Neural cell (in vitro differentiated cells): ENCODE measurements at regions not wholly inside any gene's neighbourhood (a gene's known extent, or its start where the extent isn't known, plus 50 kb on each side); places are given as distances from the start of the nearest gene placed in this dataset.
A peak's percentile ranks its signal among the peaks of the same experiment; 100 is the strongest.

Source experiments
- H2AFZ ChIP-seq: fragments of 200-600, 300-800 bp; sonication (generic), shearing (Covaris generic); 2 replicates; pipeline ENCODE4 v1.6.0; 2014; ENCODE audit warnings: low read depth, mild to moderate bottlenecking, antibody characterized with exemption, low read length, moderate library complexity
- H3F3A ChIP-seq: fragments of 200-600 bp; shearing (Covaris generic); 2 replicates; pipeline ENCODE4 v1.6.1; 2016; ENCODE audit warnings: mild to moderate bottlenecking, moderate library complexity, mixed read lengths, antibody characterized with exemption, low read length; ENCODE audit not compliant: insufficient read depth, poor library complexity, severe bottlenecking
- H3K27ac ChIP-seq: fragments of 200-600, 300-800 bp; sonication (generic), shearing (Covaris generic); 2 replicates; pipeline ENCODE4 v1.5.1; 2014; ENCODE audit warnings: mild to moderate bottlenecking, low read length, moderate library complexity
- H3K27me3 ChIP-seq: fragments of 300-800, 200-600 bp; sonication (generic), shearing (Covaris generic); 2 replicates; pipeline ENCODE4 v1.6.0; 2014; ENCODE audit warnings: mild to moderate bottlenecking, low read depth, low read length, moderate library complexity; ENCODE audit not compliant: insufficient read depth
- H3K36me3 ChIP-seq: fragments of 300-800, 200-600 bp; sonication (generic), shearing (Covaris generic); 2 replicates; pipeline ENCODE4 v1.5.1; 2014; ENCODE audit warnings: mild to moderate bottlenecking, antibody characterized with exemption, low read length, moderate library complexity; ENCODE audit not compliant: insufficient read depth
- H3K4me2 ChIP-seq: fragments of 300-800, 200-600 bp; sonication (generic), shearing (Covaris generic); 2 replicates; pipeline ENCODE4 v1.6.0; 2014; ENCODE audit warnings: mild to moderate bottlenecking, low read length
- H3K4me3 ChIP-seq: fragments of 300-800, 200-600 bp; sonication (generic), shearing (Covaris generic); 2 replicates; pipeline ENCODE4 v1.5.1; 2014; ENCODE audit warnings: mild to moderate bottlenecking, low read length, moderate library complexity
- H3K79me2 ChIP-seq: fragments of 200-600 bp; shearing (Covaris generic); replicated peaks from 2 replicates; pipeline ENCODE4 v1.6.0; 2014; ENCODE audit warnings: mild to moderate bottlenecking, low read length, moderate library complexity; ENCODE audit not compliant: insufficient read depth
- H3K9ac ChIP-seq: fragments of 300-800, 200-600 bp; sonication (generic), shearing (Covaris generic); 2 replicates; pipeline ENCODE4 v1.6.1; 2016; ENCODE audit warnings: mild to moderate bottlenecking, low read length, mixed read lengths
- H3K9me2 ChIP-seq: fragments of 200-600 bp; shearing (Covaris generic); 2 replicates; pipeline ENCODE4 v1.6.1; 2016; ENCODE audit warnings: mild to moderate bottlenecking, low read length, mixed read lengths; ENCODE audit not compliant: insufficient read depth
- H3K9me3 ChIP-seq: fragments of 200-600, 300-800 bp; sonication (generic), shearing (Covaris generic); 2 replicates; pipeline ENCODE4 v1.6.1; 2016; ENCODE audit warnings: mild to moderate bottlenecking, mixed run types, low read length, moderate library complexity, mixed read lengths
- H4K20me1 ChIP-seq: fragments of 200-600 bp; shearing (Covaris generic); 2 replicates; pipeline ENCODE4 v1.6.1; 2016; ENCODE audit warnings: mild to moderate bottlenecking, mixed run types; ENCODE audit not compliant: insufficient read depth
- CTCF ChIP-seq: fragments of 450-650 bp; IDR thresholded peaks from 2 replicates; pipeline ENCODE4 v1.5.1; 2014; ENCODE audit warnings: antibody characterized with exemption, mild to moderate bottlenecking, moderate library complexity; ENCODE audit not compliant: poor library complexity, severe bottlenecking
- EP300 ChIP-seq: fragments of 450-650 bp; conservative IDR thresholded peaks from 2 replicates; pipeline ENCODE4 v1.6.1; 2014; ENCODE audit warnings: antibody characterized with exemption, mild to moderate bottlenecking, moderate library complexity; ENCODE audit not compliant: poor library complexity, severe bottlenecking
- EZH2 ChIP-seq: fragments of 200-600, 300-800 bp; shearing (Covaris generic), sonication (generic); IDR thresholded peaks from 2 replicates; pipeline ENCODE4 v1.6.1; 2014; ENCODE audit warnings: antibody characterized with exemption, low read length, borderline replicate concordance, mild to moderate bottlenecking; ENCODE audit not compliant: insufficient read depth, poor library complexity, severe bottlenecking
- MXI1 ChIP-seq: fragments of 450-650 bp; conservative IDR thresholded peaks from 2 replicates; pipeline ENCODE4 v1.6.1; 2014; ENCODE audit warnings: antibody characterized with exemption, mild to moderate bottlenecking; ENCODE audit not compliant: poor library complexity, severe bottlenecking
- POLR2AphosphoS5 ChIP-seq: IDR thresholded peaks from 2 replicates; pipeline ENCODE4 v1.6.1; 2012
- RAD21 ChIP-seq: fragments of 450-650 bp; conservative IDR thresholded peaks from 2 replicates; pipeline ENCODE4 v1.6.1; 2014; ENCODE audit warnings: antibody characterized with exemption, mild to moderate bottlenecking, moderate library complexity
- SMC3 ChIP-seq: fragments of 450-650 bp; conservative IDR thresholded peaks from 2 replicates; pipeline ENCODE4 v1.6.1; 2014; ENCODE audit warnings: antibody characterized with exemption, mild to moderate bottlenecking, moderate library complexity; ENCODE audit not compliant: poor library complexity
- TAF1 ChIP-seq: IDR thresholded peaks from 2 replicates; pipeline ENCODE4 v1.6.1; 2012; ENCODE audit warnings: low read depth
- TF ChIP-seq, protein P1 (sequence below): IDR thresholded peaks from 2 replicates; pipeline ENCODE4 v1.6.1; 2012; ENCODE audit warnings: borderline replicate concordance

DNA sequence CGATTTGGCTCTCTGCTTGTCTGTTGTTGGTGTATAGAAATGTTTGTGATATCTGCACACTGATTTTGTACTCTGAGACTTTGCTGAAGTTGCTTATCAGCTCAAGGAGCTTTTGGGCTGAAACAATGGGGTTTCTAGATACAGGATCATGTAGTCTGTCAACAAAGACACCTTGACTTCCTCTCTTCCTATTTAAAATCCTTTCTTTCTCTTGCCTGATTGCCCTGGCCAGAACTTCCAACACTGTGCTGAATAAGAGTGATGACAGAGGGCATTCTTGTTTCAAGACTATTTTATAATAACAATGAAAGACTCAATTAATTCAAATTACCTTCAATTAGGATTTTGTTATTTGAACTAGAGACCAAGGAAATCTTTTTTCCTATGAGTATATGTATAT is 692.5 kb downstream of the PRR16 start:
- H3K79me2 ChIP-seq: no peaks in the 10 kb centered on the region
- H3K27me3 ChIP-seq: no peaks in the 10 kb centered on the region
- H3K4me2 ChIP-seq: no peak overlapping the region
- H3K9me2 ChIP-seq: no peaks in the 10 kb centered on the region
- H2AFZ ChIP-seq: no peak overlapping the region
- no peaks in the 10 kb centered on the region for H3K9me3 ChIP-seq
- no peak overlapping the region for H3K4me3 ChIP-seq
- H4K20me1 ChIP-seq: no peaks in the 10 kb centered on the region
- TF ChIP-seq CTCF (no peak), RAD21 (no peak), POLR2AphosphoS5 (no peak), EZH2 (no peak), TAF1 (no peak), SMC3 (no peak), EP300 (no peak), MXI1 (no peak)
- TF ChIP-seq, protein P1, sequence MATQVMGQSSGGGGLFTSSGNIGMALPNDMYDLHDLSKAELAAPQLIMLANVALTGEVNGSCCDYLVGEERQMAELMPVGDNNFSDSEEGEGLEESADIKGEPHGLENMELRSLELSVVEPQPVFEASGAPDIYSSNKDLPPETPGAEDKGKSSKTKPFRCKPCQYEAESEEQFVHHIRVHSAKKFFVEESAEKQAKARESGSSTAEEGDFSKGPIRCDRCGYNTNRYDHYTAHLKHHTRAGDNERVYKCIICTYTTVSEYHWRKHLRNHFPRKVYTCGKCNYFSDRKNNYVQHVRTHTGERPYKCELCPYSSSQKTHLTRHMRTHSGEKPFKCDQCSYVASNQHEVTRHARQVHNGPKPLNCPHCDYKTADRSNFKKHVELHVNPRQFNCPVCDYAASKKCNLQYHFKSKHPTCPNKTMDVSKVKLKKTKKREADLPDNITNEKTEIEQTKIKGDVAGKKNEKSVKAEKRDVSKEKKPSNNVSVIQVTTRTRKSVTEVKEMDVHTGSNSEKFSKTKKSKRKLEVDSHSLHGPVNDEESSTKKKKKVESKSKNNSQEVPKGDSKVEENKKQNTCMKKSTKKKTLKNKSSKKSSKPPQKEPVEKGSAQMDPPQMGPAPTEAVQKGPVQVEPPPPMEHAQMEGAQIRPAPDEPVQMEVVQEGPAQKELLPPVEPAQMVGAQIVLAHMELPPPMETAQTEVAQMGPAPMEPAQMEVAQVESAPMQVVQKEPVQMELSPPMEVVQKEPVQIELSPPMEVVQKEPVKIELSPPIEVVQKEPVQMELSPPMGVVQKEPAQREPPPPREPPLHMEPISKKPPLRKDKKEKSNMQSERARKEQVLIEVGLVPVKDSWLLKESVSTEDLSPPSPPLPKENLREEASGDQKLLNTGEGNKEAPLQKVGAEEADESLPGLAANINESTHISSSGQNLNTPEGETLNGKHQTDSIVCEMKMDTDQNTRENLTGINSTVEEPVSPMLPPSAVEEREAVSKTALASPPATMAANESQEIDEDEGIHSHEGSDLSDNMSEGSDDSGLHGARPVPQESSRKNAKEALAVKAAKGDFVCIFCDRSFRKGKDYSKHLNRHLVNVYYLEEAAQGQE: no peak
- no peaks in the 10 kb centered on the region for H3F3A ChIP-seq
- no peaks in the 10 kb centered on the region for H3K36me3 ChIP-seq
- H3K27ac ChIP-seq: no peak overlapping the region
- no peak overlapping the region for H3K9ac ChIP-seq

- no peak overlapping the region for H3K4me2 ChIP-seq
- no peaks in the 10 kb centered on the region for H3F3A ChIP-seq
- H2AFZ ChIP-seq: no peak overlapping the region
- no peak overlapping the region for H3K9ac ChIP-seq
- H3K36me3 ChIP-seq: no peaks in the 10 kb centered on the region
- H3K9me2 ChIP-seq: no peaks in the 10 kb centered on the region
- H3K27ac ChIP-seq: no peak overlapping the region
- no peaks in the 10 kb centered on the region for H3K27me3 ChIP-seq
- no peaks in the 10 kb centered on the region for H3K79me2 ChIP-seq
- TF ChIP-seq EZH2 (no peak), EP300 (peak; percentile 66), POLR2AphosphoS5 (peak; percentile 54)
- H4K20me1 ChIP-seq: no peaks in the 10 kb centered on the region
- H3K4me3 ChIP-seq: no peak overlapping the region
- no peaks in the 10 kb centered on the region for H3K9me3 ChIP-seq
Measured at GRCh38 chr5:121158451-121158850, 693.2 kb upstream of the FTMT start.

- H2AFZ ChIP-seq: no peak overlapping the region
- no peak overlapping the region for H3K9ac ChIP-seq
- H3K36me3 ChIP-seq: no peaks in the 10 kb centered on the region
- H3K9me3 ChIP-seq: no peaks in the 10 kb centered on the region
- H3K9me2 ChIP-seq: no peaks in the 10 kb centered on the region
- TF ChIP-seq CTCF (no peak), TAF1 (no peak), RAD21 (no peak), SMC3 (no peak), EZH2 (no peak), MXI1 (no peak), POLR2AphosphoS5 (no peak), EP300 (no peak)
- TF ChIP-seq, protein P1: no peak
- H4K20me1 ChIP-seq: no peaks in the 10 kb centered on the region
- no peaks in the 10 kb centered on the region for H3K27me3 ChIP-seq
- no peaks in the 10 kb centered on the region for H3K79me2 ChIP-seq
- H3K4me3 ChIP-seq: no peak overlapping the region
- H3K4me2 ChIP-seq: no peak overlapping the region
- no peaks in the 10 kb centered on the region for H3F3A ChIP-seq
- no peak overlapping the region for H3K27ac ChIP-seq
Measured at GRCh38 chr5:121160591-121160990, 691.1 kb upstream of the FTMT start.
